ENCODE measurements at regions not wholly inside any gene's neighbourhood (a gene's known extent, or its start where the extent isn't known, plus 50 kb on each side); places are given as distances from the start of the nearest gene placed in this dataset.

GRCh38 chr12:4991801-4992200 is 51.9 kb upstream of the KCNA5 start:
- H3K27ac ChIP-seq (ENCODE audit: low read depth, low read length), result no peak overlapping the region
- H3K9ac ChIP-seq (ENCODE audit: low read length), result no peak overlapping the region
- H3K27me3 ChIP-seq (ENCODE audit: control insufficient read depth, insufficient read depth, low read length), result peaks cover 9% of the 10 kb centered on the region; the same call in 1 of the 2 replicates
- no peak overlapping the region for H3K4me3 ChIP-seq (ENCODE audit: low read depth, low read length)
- H3K36me3 ChIP-seq (ENCODE audit: control insufficient read depth, insufficient read depth, low read length), result no peaks in the 10 kb centered on the region
- H3K4me1 ChIP-seq (ENCODE audit: control insufficient read depth, insufficient read depth, low read length), result peaks cover 15% of the 10 kb centered on the region
- no peaks in the 10 kb centered on the region for H3K9me3 ChIP-seq (ENCODE audit: control insufficient read depth, insufficient read depth, low read depth, low read length)

- Histone ChIP-seq H3K27ac (ENCODE audit: low read depth, low read length) (no peak overlapping the region), H3K27me3 (ENCODE audit: control insufficient read depth, insufficient read depth, low read length) (peaks cover 15% of the 10 kb centered on the region; the same call in 1 of the 2 replicates), H3K4me3 (ENCODE audit: low read depth, low read length) (no peak overlapping the region), H3K9ac (ENCODE audit: low read length) (no peak overlapping the region), H3K36me3 (ENCODE audit: control insufficient read depth, insufficient read depth, low read length) (no peaks in the 10 kb centered on the region), H3K4me1 (ENCODE audit: control insufficient read depth, insufficient read depth, low read length) (peaks cover 12% of the 10 kb centered on the region), H3K9me3 (ENCODE audit: control insufficient read depth, insufficient read depth, low read depth, low read length) (no peaks in the 10 kb centered on the region)
Observed at GRCh38 chr12:4992871-4993270, 50.8 kb upstream of the KCNA5 start.

Measured in HUES6 (cell line).